ENCODE measurements at regions not wholly inside any gene's neighbourhood (a gene's known extent, or its start where the extent isn't known, plus 50 kb on each side); places are given as distances from the start of the nearest gene placed in this dataset.
"Not testable (repeated sequence)": the region's sequence is repeated elsewhere in the genome, so short reads cannot be mapped to it uniquely, and the experiment has no call there.

GRCh38 chr16:75928295-75928694 is 202.0 kb upstream of the CPHXL start:
- ATAC-seq: no peak

GRCh38 chr16:75929046-75929445 is 202.8 kb upstream of the CPHXL start:
- no peak for ATAC-seq

GRCh38 chr16:75931043-75931442 is 204.8 kb upstream of the CPHXL start:
- ATAC-seq: no peak

- no peak for ATAC-seq
These were observed 205.7 kb upstream of the CPHXL start for GRCh38 chr16:75931970-75932369.

GRCh38 chr16:75938818-75939217 is 212.5 kb upstream of the CPHXL start:
- no peak for ATAC-seq

GRCh38 chr16:75942351-75942750 is 216.1 kb upstream of the CPHXL start:
- no peak for ATAC-seq

- no peak for ATAC-seq
These were observed 216.6 kb upstream of the CPHXL start for GRCh38 chr16:75942936-75943335.

GRCh38 chr16:75943705-75944514 is 217.6 kb upstream of the CPHXL start:
- ATAC-seq: no peak

GRCh38 chr16:75945916-75946457 is 219.7 kb upstream of the CPHXL start:
- ATAC-seq: no peak

- ATAC-seq: no peak
These were observed 221.4 kb upstream of the CPHXL start for GRCh38 chr16:75947626-75948239.

- ATAC-seq: no peak
These were observed 222.2 kb upstream of the CPHXL start for GRCh38 chr16:75948441-75948840.

- no peak for ATAC-seq
These were observed 222.6 kb upstream of the CPHXL start for GRCh38 chr16:75948886-75949285.

GRCh38 chr16:75952124-75952523 is 225.8 kb upstream of the CPHXL start:
- ATAC-seq: no peak

GRCh38 chr16:75957870-75958269 is 231.6 kb upstream of the CPHXL start:
- ATAC-seq: no peak

GRCh38 chr16:75965504-75966374 is 239.4 kb upstream of the CPHXL start:
- no peak for ATAC-seq

- ATAC-seq: not testable (repeated sequence)
These were observed 242.8 kb upstream of the CPHXL start for GRCh38 chr16:75969120-75969519.

GRCh38 chr16:75971334-75971733 is 245.0 kb upstream of the CPHXL start:
- no peak for ATAC-seq

GRCh38 chr16:75983296-75983695 is 257.0 kb upstream of the CPHXL start:
- ATAC-seq: no peak

- ATAC-seq: no peak
These were observed 257.6 kb upstream of the CPHXL start for GRCh38 chr16:75983741-75984381.

GRCh38 chr16:75987323-75987722 is 261.0 kb upstream of the CPHXL start:
- no peak for ATAC-seq

GRCh38 chr16:75996491-75996890 is 270.2 kb upstream of the CPHXL start:
- no peak for ATAC-seq

GRCh38 chr16:75997606-75998005 is 271.3 kb upstream of the CPHXL start:
- ATAC-seq: no peak

- ATAC-seq: no peak
These were observed 269.6 kb upstream of the CNTNAP4 start for GRCh38 chr16:76007645-76008044.

Data from activated CD4-positive, CD25-positive, alpha-beta regulatory T cell treated with anti-CD3 and anti-CD28 coated beads, Interleukin-2, amount 50 U/mL, for 24 hours (primary cell).